ENCODE measurements at regions not wholly inside any gene's neighbourhood (a gene's known extent, or its start where the extent isn't known, plus 50 kb on each side); places are given as distances from the start of the nearest gene placed in this dataset.

GRCh38 chr1:34373912-34374311 is 197.2 kb downstream of the C1orf94 start:
- H3K27me3 Mint-ChIP-seq (ENCODE audit: low read depth in 3 of 3): peaks cover under 1 to 8% (median 5%) of the 10 kb centered on the region in 3 donors
- H3K9me3 Mint-ChIP-seq: peaks cover 0 to 2% (median 0%) of the 10 kb centered on the region in 7 donors
- H3K36me3 Mint-ChIP-seq: no peaks in the 10 kb centered on the region
- Histone ChIP-seq H3K27ac (ENCODE audit: low read depth in 1 of 2, low read length in 2 of 2) (no peak overlapping the region), H3K9me3 (replicated peaks in 1 of 2; ENCODE audit: control insufficient read depth in 1 of 2, insufficient read depth in 1 of 2, low read length in 2 of 2) (no peaks in the 10 kb centered on the region), H3K9ac (ENCODE audit: insufficient read depth, low read length, poor library complexity, severe bottlenecking) (no peak overlapping the region), H3K36me3 (replicated peaks in 1 of 2; ENCODE audit: control insufficient read depth in 1 of 2, insufficient read depth in 2 of 2, low read length in 2 of 2) (no peaks in the 10 kb centered on the region), H3K4me1 (ENCODE audit: control insufficient read depth in 1 of 2, insufficient read depth in 2 of 2, low read length in 2 of 2) (no peaks in the 10 kb centered on the region), H3K79me2 (ENCODE audit: insufficient read depth, low read length) (no peaks in the 10 kb centered on the region), H3K27me3 (ENCODE audit: control insufficient read depth in 2 of 2, insufficient read depth in 2 of 2, low read length in 2 of 2) (no peaks in the 10 kb centered on the region), H2AFZ (ENCODE audit: insufficient read depth, low read depth, low read length, poor library complexity, severe bottlenecking) (no peak overlapping the region), H3K4me3 (replicated peaks in 1 of 3; ENCODE audit: low read depth in 2 of 3, low read length in 3 of 3) (no peak overlapping the region), H4K20me1 (ENCODE audit: insufficient read depth, low read length) (no peaks in the 10 kb centered on the region), H3K4me2 (replicated peaks; ENCODE audit: extremely low read depth, low read length, poor library complexity, severe bottlenecking) (no peak overlapping the region)
- DNase-seq: no peak
- no peaks in the 10 kb centered on the region for H3K4me1 Mint-ChIP-seq
- TF ChIP-seq CTCF (IDR thresholded peaks at IDR 0.05): no peak
- H3K27ac Mint-ChIP-seq: no peak overlapping the region
- intact Hi-C loops (cut with micrococcal nuclease): no loop called here
- no peak overlapping the region for H3K4me3 Mint-ChIP-seq

GRCh38 chr1:34376531-34376930 is 199.8 kb downstream of the C1orf94 start:
- H2AFZ ChIP-seq (ENCODE audit: insufficient read depth, low read depth, low read length, poor library complexity, severe bottlenecking): no peak overlapping the region
- no peaks in the 10 kb centered on the region for H4K20me1 ChIP-seq (ENCODE audit: insufficient read depth, low read length)
- peaks cover 0 to 2% (median 0%) of the 10 kb centered on the region in 7 donors for H3K9me3 Mint-ChIP-seq
- H3K4me3 ChIP-seq (replicated peaks in 1 of 3; ENCODE audit: low read depth in 2 of 3, low read length in 3 of 3): no peak overlapping the region
- no peak overlapping the region for H3K9ac ChIP-seq (ENCODE audit: insufficient read depth, low read length, poor library complexity, severe bottlenecking)
- no peaks in the 10 kb centered on the region for H3K9me3 ChIP-seq (replicated peaks in 1 of 2; ENCODE audit: control insufficient read depth in 1 of 2, insufficient read depth in 1 of 2, low read length in 2 of 2)
- DNase-seq: no peak
- no peak overlapping the region for H3K27ac Mint-ChIP-seq
- no peaks in the 10 kb centered on the region for H3K4me1 Mint-ChIP-seq
- intact Hi-C loops (cut with micrococcal nuclease): no loop called here
- WGBS (ENCODE audit: insufficient coverage): no CpG with 5 or more reads among the region's 2 CpGs
- no peaks in the 10 kb centered on the region for H3K36me3 ChIP-seq (replicated peaks in 1 of 2; ENCODE audit: control insufficient read depth in 1 of 2, insufficient read depth in 2 of 2, low read length in 2 of 2)
- H3K27me3 Mint-ChIP-seq (ENCODE audit: low read depth in 3 of 3): peaks cover 2 to 12% (median 9%) of the 10 kb centered on the region in 3 donors
- no peak overlapping the region for H3K4me2 ChIP-seq (replicated peaks; ENCODE audit: extremely low read depth, low read length, poor library complexity, severe bottlenecking)
- no peaks in the 10 kb centered on the region for H3K27me3 ChIP-seq (ENCODE audit: control insufficient read depth in 2 of 2, insufficient read depth in 2 of 2, low read length in 2 of 2)
- H3K79me2 ChIP-seq (ENCODE audit: insufficient read depth, low read length): no peaks in the 10 kb centered on the region
- H3K36me3 Mint-ChIP-seq: no peaks in the 10 kb centered on the region
- no peak for TF ChIP-seq CTCF (IDR thresholded peaks at IDR 0.05)
- no peaks in the 10 kb centered on the region for H3K4me1 ChIP-seq (ENCODE audit: control insufficient read depth in 1 of 2, insufficient read depth in 2 of 2, low read length in 2 of 2)
- H3K27ac ChIP-seq (ENCODE audit: low read depth in 1 of 2, low read length in 2 of 2): no peak overlapping the region
- H3K4me3 Mint-ChIP-seq: no peak overlapping the region
